Cardiac muscle cell (in vitro differentiated cells and primary cell): ENCODE measurements at regions not wholly inside any gene's neighbourhood (a gene's known extent, or its start where the extent isn't known, plus 50 kb on each side); places are given as distances from the start of the nearest gene placed in this dataset.

Source experiments
- DNase-seq, 2 donors: peaks; one replicate each; pipeline versions ENCODE4 v3.0.0 to v3.0.0-alpha.2; 2010 to 2017; ENCODE audit warnings: low read depth in 1 of 2, low spot score in 1 of 2
- H3K27ac ChIP-seq: fragments of 200-600 bp; sonication (generic); 2 replicates; pipeline ENCODE4 v1.5.1; 2016
- H3K27me3 ChIP-seq: fragments of 200-600 bp; sonication (generic); 2 replicates; pipeline ENCODE4 v1.6.0; 2016; ENCODE audit warnings: control low read depth
- H3K36me3 ChIP-seq: fragments of 200-600 bp; sonication (generic); 2 replicates; pipeline ENCODE4 v1.5.1; 2016; ENCODE audit warnings: control low read depth
- H3K4me1 ChIP-seq: fragments of 200-600 bp; sonication (generic); 2 replicates; pipeline ENCODE4 v1.8.1; 2017; ENCODE audit warnings: low read depth, mild to moderate bottlenecking, mixed run types
- H3K4me3 ChIP-seq: fragments of 200-600 bp; sonication (generic); 2 replicates; pipeline ENCODE4 v1.5.1; 2016; ENCODE audit warnings: mild to moderate bottlenecking
- H3K9me3 ChIP-seq: fragments of 200-600 bp; sonication (generic); 2 replicates; pipeline ENCODE4 v1.5.1; 2017; ENCODE audit warnings: low read depth, mild to moderate bottlenecking, control low read depth
- TF ChIP-seq, protein P1 (sequence below): IDR thresholded peaks from 2 replicates; pipeline ENCODE4 v1.5.1; 2012; ENCODE audit warnings: low read depth, mild to moderate bottlenecking, low read length

DNA sequence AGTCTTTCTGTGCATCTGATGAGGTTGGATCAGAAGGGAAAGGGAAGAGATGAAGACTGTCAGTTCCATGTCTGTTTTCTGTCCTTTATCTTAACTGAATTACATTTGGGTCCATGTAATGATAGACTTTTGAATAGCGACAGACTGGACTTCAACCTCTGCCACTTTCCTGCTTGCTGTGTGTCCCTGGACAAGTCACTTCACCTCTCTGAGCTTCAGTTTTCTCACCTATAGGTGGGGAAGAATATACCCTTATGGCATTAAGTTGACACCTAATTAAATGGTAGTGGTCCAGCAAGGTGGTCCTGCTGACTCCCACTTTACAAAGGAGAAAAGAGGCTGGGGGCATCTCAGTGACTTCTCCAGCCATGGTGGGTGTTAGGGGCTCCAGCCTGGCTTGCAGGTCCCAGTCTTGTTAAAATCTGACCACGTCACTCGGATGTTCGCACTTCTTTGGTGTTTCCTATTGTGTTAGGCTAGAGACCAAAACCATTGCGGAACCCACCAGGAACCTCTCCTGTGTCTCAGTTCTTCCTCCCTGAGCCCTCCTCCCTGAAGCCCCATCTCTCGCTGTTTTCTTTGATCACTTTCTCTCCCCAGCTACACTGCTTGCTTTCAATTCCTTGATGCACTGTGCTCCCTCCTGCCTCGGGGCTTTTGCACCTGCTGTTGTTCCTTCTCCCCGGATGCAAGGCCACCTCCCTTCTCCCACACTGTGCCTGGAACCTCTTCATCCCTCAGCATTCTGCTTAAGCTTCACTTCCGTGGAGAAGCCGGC is 256.5 kb downstream of the NSG2 start:
- TF ChIP-seq, protein P1, sequence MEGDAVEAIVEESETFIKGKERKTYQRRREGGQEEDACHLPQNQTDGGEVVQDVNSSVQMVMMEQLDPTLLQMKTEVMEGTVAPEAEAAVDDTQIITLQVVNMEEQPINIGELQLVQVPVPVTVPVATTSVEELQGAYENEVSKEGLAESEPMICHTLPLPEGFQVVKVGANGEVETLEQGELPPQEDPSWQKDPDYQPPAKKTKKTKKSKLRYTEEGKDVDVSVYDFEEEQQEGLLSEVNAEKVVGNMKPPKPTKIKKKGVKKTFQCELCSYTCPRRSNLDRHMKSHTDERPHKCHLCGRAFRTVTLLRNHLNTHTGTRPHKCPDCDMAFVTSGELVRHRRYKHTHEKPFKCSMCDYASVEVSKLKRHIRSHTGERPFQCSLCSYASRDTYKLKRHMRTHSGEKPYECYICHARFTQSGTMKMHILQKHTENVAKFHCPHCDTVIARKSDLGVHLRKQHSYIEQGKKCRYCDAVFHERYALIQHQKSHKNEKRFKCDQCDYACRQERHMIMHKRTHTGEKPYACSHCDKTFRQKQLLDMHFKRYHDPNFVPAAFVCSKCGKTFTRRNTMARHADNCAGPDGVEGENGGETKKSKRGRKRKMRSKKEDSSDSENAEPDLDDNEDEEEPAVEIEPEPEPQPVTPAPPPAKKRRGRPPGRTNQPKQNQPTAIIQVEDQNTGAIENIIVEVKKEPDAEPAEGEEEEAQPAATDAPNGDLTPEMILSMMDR: no peak
- Histone ChIP-seq H3K9me3 (no peaks in the 10 kb centered on the region), H3K4me3 (no peak overlapping the region), H3K4me1 (peaks cover 18% of the 10 kb centered on the region), H3K27me3 (no peaks in the 10 kb centered on the region), H3K36me3 (no peaks in the 10 kb centered on the region), H3K27ac (peak overlapping the region; percentile 49)
- DNase-seq: no peak

DNA sequence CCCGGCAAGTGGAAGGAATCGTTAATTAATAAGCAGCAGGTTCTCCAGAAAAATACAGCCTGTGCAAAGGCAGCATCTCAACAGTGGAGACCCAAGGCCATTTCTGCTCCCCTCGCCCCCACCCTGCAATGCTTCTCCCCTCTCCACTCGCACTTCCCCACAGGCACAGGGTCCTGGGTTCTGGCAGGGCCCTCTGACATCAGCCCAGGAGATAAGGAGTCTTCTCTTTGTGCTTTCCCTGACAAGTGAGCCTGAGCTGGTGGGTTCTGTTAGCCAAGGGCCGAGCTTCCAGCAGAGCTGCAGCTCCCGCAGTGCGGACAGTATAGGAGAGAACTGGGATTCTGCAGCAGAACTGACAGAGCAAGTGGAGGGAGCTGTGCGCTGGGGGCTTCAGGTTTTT is 257.5 kb downstream of the NSG2 start:
- Histone ChIP-seq H3K4me3 (no peak overlapping the region), H3K4me1 (peaks cover 18% of the 10 kb centered on the region), H3K27ac (no peak overlapping the region), H3K9me3 (no peaks in the 10 kb centered on the region), H3K27me3 (no peaks in the 10 kb centered on the region), H3K36me3 (no peaks in the 10 kb centered on the region)
- peak in 1 of 2 donors; percentile 42 for DNase-seq
- TF ChIP-seq, protein P1: no peak

DNA sequence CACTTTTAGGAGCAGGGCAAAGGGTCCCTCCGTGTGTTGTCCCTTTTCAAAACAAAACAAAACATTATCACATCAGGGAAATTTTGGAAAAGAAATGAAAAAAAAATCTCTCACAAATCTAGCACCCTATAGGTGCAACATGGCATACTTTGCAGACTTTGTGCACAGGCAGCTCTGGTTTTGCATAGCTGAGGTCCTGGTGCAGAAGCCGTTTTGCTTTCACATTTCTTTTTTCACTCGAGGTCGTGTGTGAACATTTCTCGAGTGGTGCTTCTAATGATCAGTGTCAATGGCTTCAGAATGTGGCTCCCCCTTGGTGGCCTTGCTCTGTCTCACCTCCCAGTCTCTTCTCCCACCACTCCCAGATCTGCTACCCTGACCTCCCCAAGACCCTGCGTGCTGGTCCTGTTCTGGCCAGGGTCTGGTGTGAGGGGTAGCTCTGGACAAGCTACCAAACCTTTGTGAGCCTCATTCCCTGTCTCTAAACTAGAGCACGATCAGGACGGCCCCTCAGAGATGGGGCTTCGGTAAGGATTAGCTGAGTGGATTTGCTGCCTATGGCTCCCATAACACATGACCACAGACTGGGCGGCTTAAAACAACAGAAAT is 258.0 kb downstream of the NSG2 start:
- Histone ChIP-seq H3K27me3 (no peaks in the 10 kb centered on the region), H3K27ac (no peak overlapping the region)

DNA sequence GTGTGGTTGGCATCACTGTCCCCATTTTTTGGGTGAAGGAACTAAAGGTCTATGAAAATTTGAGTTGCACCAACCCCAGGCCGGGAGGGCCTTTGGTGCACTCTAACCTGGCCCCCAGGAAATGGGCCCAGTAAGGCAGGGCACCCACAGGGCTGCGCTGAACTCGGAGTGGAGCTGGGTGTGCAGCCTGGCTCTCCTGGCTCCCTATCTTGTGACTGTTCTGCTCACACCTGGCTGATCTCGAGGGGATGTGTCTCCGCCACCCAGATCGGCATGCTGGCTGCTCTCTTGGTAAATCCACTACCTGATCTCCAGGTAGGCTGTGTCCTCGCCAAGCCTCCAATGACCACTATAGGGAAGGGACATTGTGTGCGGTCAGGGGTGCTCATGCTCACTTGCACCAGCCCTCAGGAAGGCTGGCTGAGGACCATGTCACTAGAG is 259.8 kb downstream of the NSG2 start:
- H3K4me1 ChIP-seq: peaks cover 18% of the 10 kb centered on the region
- no peak overlapping the region for H3K4me3 ChIP-seq
- no peaks in the 10 kb centered on the region for H3K9me3 ChIP-seq
- H3K36me3 ChIP-seq: no peaks in the 10 kb centered on the region
- TF ChIP-seq, protein P1: no peak
- no peaks in the 10 kb centered on the region for H3K27me3 ChIP-seq
- no peak for DNase-seq
- no peak overlapping the region for H3K27ac ChIP-seq

More for the DNA sequence above, 258.0 kb downstream of the NSG2 start:
- H3K4me3 ChIP-seq: no peak overlapping the region
- DNase-seq: no peak
- H3K4me1 ChIP-seq: peaks cover 18% of the 10 kb centered on the region
- TF ChIP-seq, protein P1: no peak
- H3K36me3 ChIP-seq: no peaks in the 10 kb centered on the region
- H3K9me3 ChIP-seq: no peaks in the 10 kb centered on the region

DNA sequence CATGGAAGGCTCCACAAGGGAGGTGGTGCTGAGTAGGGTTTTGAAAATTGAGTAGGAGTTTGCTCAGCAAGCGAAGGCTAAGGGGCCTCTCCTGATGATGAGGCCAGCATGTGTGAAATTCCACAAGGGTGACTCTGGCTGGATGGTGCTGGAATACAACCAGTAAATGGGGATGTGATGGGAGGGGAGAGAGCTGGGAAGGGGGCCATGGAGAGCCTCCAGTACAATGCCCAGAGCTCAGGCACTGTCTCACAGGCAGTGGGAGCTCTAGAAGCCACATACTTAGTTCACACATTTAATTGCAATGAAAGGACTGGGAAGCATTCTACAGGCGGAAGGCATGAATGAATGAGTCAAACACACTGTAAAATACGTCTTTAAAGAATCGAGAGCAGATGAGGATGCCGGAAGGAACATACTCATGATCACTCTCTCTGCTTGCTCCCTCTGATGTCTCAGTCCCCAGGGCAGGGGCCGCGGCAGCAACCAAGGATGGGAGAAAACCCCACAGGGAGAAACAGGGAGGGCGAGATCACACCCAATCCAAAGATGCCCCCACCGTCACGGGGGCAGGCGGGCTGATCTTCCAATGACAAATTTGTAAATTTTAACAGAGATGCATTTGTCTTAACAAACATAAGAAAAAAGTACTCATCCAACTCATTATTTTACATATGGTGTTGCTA is 261.0 kb downstream of the NSG2 start:
- Histone ChIP-seq H3K9me3 (no peaks in the 10 kb centered on the region), H3K4me3 (no peak overlapping the region), H3K27ac (no peak overlapping the region), H3K27me3 (no peaks in the 10 kb centered on the region), H3K36me3 (no peaks in the 10 kb centered on the region), H3K4me1 (peaks cover 11% of the 10 kb centered on the region)
- TF ChIP-seq, protein P1: no peak
- no peak for DNase-seq
